ENCODE measurements at regions not wholly inside any gene's neighbourhood (a gene's known extent, or its start where the extent isn't known, plus 50 kb on each side); places are given as distances from the start of the nearest gene placed in this dataset.
"Not testable (repeated sequence)": the region's sequence is repeated elsewhere in the genome, so short reads cannot be mapped to it uniquely, and the experiment has no call there.

- no peak for TF ChIP-seq CTCF (IDR thresholded peaks at IDR 0.05; ENCODE audit: extremely low read depth, missing control alignments)
- DNase-seq (ENCODE audit: low spot score): no peak
Observed at GRCh38 chr7:113304104-113304503, 185.8 kb upstream of the SMIM30 start.

GRCh38 chr7:113303388-113303787, 185.0 kb upstream of the SMIM30 start:
- not testable (repeated sequence) for DNase-seq (ENCODE audit: low spot score)

GRCh38 chr7:113301983-113302382, 183.6 kb upstream of the SMIM30 start:
- no peak for TF ChIP-seq CTCF (IDR thresholded peaks at IDR 0.05; ENCODE audit: extremely low read depth, missing control alignments)
- DNase-seq (ENCODE audit: low spot score): no peak

- DNase-seq (ENCODE audit: low spot score): no peak
- no peak for TF ChIP-seq CTCF (IDR thresholded peaks at IDR 0.05; ENCODE audit: extremely low read depth, missing control alignments)
Observed at GRCh38 chr7:113301141-113301540, 182.8 kb upstream of the SMIM30 start.

- no peak for TF ChIP-seq CTCF (IDR thresholded peaks at IDR 0.05; ENCODE audit: extremely low read depth, missing control alignments)
- no peak for DNase-seq (ENCODE audit: low spot score)
Observed at GRCh38 chr7:113299748-113300147, 181.4 kb upstream of the SMIM30 start.

GRCh38 chr7:113298501-113298900, 180.1 kb upstream of the SMIM30 start:
- no peak for TF ChIP-seq CTCF (IDR thresholded peaks at IDR 0.05; ENCODE audit: extremely low read depth, missing control alignments)
- DNase-seq (ENCODE audit: low spot score): no peak

GRCh38 chr7:113294750-113295149, 176.4 kb upstream of the SMIM30 start:
- TF ChIP-seq CTCF (IDR thresholded peaks at IDR 0.05; ENCODE audit: extremely low read depth, missing control alignments): no peak
- DNase-seq (ENCODE audit: low spot score): no peak

GRCh38 chr7:113292105-113292504, 173.8 kb upstream of the SMIM30 start:
- no peak for DNase-seq (ENCODE audit: low spot score)
- no peak for TF ChIP-seq CTCF (IDR thresholded peaks at IDR 0.05; ENCODE audit: extremely low read depth, missing control alignments)

All from GM20000 (cell line).